Progenitor cell of endocrine pancreas (in vitro differentiated cells): ENCODE measurements at regions not wholly inside any gene's neighbourhood (a gene's known extent, or its start where the extent isn't known, plus 50 kb on each side); places are given as distances from the start of the nearest gene placed in this dataset.
A peak's percentile ranks its signal among the peaks of the same experiment; 100 is the strongest.

Source experiments
- DNase-seq: peaks from one replicate; pipeline ENCODE4 v3.0.0; 2021; ENCODE audit warnings: low spot score; ENCODE audit not compliant: unreplicated experiment
- H3K27ac Mint-ChIP-seq: 2 replicates; pipeline ENCODE4 v1.8.0; 2021; ENCODE audit warnings: mild to moderate bottlenecking, moderate library complexity, mixed read lengths
- H3K27me3 Mint-ChIP-seq: 2 replicates; pipeline ENCODE4 v1.8.0; 2021; ENCODE audit warnings: mixed read lengths
- H3K36me3 Mint-ChIP-seq: 2 replicates; pipeline ENCODE4 v1.8.0; 2022; ENCODE audit warnings: mixed read lengths; ENCODE audit not compliant: insufficient read depth
- H3K4me1 Mint-ChIP-seq: 2 replicates; pipeline ENCODE4 v1.8.0; 2021; ENCODE audit warnings: low read depth, mixed read lengths
- H3K4me3 Mint-ChIP-seq: 2 replicates; pipeline ENCODE4 v1.8.0; 2021; ENCODE audit warnings: low read depth, mild to moderate bottlenecking, moderate library complexity, mixed read lengths
- H3K9me3 Mint-ChIP-seq: 2 replicates; pipeline ENCODE4 v1.8.0; 2021; ENCODE audit warnings: low read depth, mixed read lengths
- TF ChIP-seq, protein P1 (sequence below): fragments of 200-600 bp; sonication (generic); IDR thresholded peaks from one replicate; pipeline ENCODE4 v1.5.0; 2021; ENCODE audit warnings: antibody characterized with exemption, mild to moderate bottlenecking; ENCODE audit not compliant: unreplicated experiment

DNA sequence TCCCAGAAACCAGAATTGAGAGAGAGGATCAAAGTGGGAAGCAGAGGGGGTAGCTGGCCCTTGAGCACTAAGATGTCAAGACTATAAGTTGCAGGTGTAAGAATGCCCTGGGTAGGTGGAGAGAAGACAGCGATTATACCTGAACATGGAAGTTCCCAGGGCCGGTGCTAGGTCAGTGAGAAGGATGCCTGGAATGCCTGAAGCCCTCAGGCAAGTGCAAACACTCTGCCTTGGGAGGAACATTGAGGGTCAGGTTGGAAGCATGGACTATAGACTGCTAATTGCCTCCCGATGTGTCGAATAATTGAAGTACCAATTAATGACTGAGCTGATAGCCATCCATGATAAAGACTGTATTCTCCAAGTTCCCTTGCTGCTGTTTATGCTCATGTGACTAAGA is 185.5 kb downstream of the DMRT2 start:
- H3K4me1 Mint-ChIP-seq, result peaks cover 6% of the 10 kb centered on the region
- H3K27me3 Mint-ChIP-seq, result no peaks in the 10 kb centered on the region
- TF ChIP-seq, protein P1, sequence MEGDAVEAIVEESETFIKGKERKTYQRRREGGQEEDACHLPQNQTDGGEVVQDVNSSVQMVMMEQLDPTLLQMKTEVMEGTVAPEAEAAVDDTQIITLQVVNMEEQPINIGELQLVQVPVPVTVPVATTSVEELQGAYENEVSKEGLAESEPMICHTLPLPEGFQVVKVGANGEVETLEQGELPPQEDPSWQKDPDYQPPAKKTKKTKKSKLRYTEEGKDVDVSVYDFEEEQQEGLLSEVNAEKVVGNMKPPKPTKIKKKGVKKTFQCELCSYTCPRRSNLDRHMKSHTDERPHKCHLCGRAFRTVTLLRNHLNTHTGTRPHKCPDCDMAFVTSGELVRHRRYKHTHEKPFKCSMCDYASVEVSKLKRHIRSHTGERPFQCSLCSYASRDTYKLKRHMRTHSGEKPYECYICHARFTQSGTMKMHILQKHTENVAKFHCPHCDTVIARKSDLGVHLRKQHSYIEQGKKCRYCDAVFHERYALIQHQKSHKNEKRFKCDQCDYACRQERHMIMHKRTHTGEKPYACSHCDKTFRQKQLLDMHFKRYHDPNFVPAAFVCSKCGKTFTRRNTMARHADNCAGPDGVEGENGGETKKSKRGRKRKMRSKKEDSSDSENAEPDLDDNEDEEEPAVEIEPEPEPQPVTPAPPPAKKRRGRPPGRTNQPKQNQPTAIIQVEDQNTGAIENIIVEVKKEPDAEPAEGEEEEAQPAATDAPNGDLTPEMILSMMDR, result no peak
- no peak for DNase-seq
- peak overlapping the region; percentile 22 for H3K27ac Mint-ChIP-seq
- H3K4me3 Mint-ChIP-seq, result no peak overlapping the region
- no peaks in the 10 kb centered on the region for H3K9me3 Mint-ChIP-seq
- H3K36me3 Mint-ChIP-seq, result no peaks in the 10 kb centered on the region

DNA sequence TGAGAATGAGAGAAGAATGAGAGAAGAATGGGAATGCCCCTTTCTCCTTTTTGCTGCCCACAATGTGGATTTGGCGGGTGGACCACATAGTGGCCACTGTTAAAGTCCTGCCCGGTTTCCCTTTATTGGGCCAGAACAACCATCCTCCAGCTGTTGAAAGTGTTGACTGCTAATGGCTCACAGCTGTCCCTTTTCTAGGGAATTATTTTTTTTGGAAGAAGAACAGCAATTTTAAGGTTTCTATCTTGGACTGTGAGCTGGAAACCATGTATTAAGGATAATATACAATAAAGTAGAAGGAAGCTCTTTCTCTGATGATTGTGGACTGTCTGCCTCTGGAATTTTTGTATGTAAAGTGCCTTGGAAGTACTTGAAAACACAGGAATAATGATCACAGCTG is 185.9 kb downstream of the DMRT2 start:
- Mint-ChIP-seq H3K36me3 (no peaks in the 10 kb centered on the region), H3K4me1 (peaks cover 6% of the 10 kb centered on the region), H3K27me3 (no peaks in the 10 kb centered on the region), H3K9me3 (no peaks in the 10 kb centered on the region), H3K4me3 (no peak overlapping the region), H3K27ac (no peak overlapping the region)
- no peak for DNase-seq
- TF ChIP-seq, protein P1, result no peak

GRCh38 chr9:1238407-1238806 is 188.2 kb downstream of the DMRT2 start:
- H3K4me3 Mint-ChIP-seq, result no peak overlapping the region
- no peaks in the 10 kb centered on the region for H3K4me1 Mint-ChIP-seq
- no peaks in the 10 kb centered on the region for H3K36me3 Mint-ChIP-seq
- no peaks in the 10 kb centered on the region for H3K9me3 Mint-ChIP-seq
- TF ChIP-seq, protein P1, result no peak
- no peak for DNase-seq
- H3K27ac Mint-ChIP-seq, result no peak overlapping the region
- no peaks in the 10 kb centered on the region for H3K27me3 Mint-ChIP-seq

GRCh38 chr9:1248743-1249142 is 198.6 kb downstream of the DMRT2 start:
- TF ChIP-seq, protein P1, result no peak
- H3K4me3 Mint-ChIP-seq, result no peak overlapping the region

DNA sequence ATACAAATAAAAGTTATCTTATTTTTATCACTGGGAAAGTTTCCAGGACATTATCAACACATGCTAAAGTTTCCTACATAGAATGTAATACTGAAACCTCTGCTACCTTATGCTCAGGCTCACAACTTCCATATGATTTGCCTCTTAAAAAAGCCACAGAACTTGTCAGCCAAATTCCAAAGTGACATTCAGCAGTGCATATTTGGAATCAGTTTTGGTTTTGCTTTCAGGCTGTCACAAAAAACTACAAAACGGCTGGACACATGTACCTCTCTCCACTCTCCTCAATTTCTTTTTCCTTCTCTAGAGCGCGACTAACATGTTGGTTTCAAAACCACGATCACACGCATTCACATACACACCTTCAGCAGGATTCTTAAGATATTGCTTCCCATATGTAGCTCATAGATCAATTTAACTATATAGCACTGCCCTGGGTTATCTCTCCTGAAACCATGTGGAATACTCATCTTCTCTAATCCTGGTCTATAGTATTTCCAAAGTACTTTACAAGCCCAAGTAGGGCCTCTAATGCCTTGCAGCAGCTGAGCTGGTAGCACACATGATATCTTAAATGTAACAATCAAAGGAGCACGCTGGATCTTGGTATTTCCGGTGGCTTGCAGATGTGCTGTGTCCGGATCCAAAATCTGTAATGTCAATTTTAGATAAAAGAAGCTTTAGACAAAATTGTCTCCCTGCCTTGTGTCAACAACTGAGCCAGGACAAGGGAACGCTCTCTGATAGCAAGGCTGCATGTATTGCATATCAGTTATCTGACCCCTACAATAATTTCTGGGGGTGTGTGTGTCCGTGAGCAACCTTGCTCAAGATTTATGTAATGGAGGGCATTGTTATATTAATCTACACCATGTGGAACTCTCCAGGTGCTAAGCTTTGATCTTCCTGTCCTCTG is 203.2 kb downstream of the DMRT2 start:
- TF ChIP-seq, protein P1, result no peak
- no peak for DNase-seq
- Mint-ChIP-seq H3K9me3 (no peaks in the 10 kb centered on the region), H3K27me3 (no peaks in the 10 kb centered on the region), H3K4me1 (no peaks in the 10 kb centered on the region), H3K36me3 (no peaks in the 10 kb centered on the region), H3K4me3 (no peak overlapping the region), H3K27ac (no peak overlapping the region)

More at GRCh38 chr9:1248743-1249142, 198.6 kb downstream of the DMRT2 start:
- Mint-ChIP-seq H3K4me1 (no peaks in the 10 kb centered on the region), H3K27ac (no peak overlapping the region), H3K9me3 (no peaks in the 10 kb centered on the region), H3K36me3 (no peaks in the 10 kb centered on the region), H3K27me3 (no peaks in the 10 kb centered on the region)
- no peak for DNase-seq
